Activated CD4-positive, alpha-beta T cell treated with anti-CD3 and anti-CD28 coated beads for 1 hour (primary cell): ENCODE measurements at regions not wholly inside any gene's neighbourhood (a gene's known extent, or its start where the extent isn't known, plus 50 kb on each side); places are given as distances from the start of the nearest gene placed in this dataset.
"Not testable (repeated sequence)": the region's sequence is repeated elsewhere in the genome, so short reads cannot be mapped to it uniquely, and the experiment has no call there.

Experiments
- DNase-seq: peaks from one replicate; pipeline ENCODE4 v3.0.0-alpha.2; 2020

- DNase-seq: no peak
Observed at GRCh38 chr3:101950985-101951733, 101.8 kb downstream of the NFKBIZ start.

GRCh38 chr3:101954361-101954760, 105.0 kb downstream of the NFKBIZ start:
- DNase-seq: no peak

- DNase-seq: no peak
Observed at GRCh38 chr3:101954936-101955335, 105.6 kb downstream of the NFKBIZ start.

- DNase-seq: no peak
Observed at GRCh38 chr3:101962055-101962454, 112.7 kb downstream of the NFKBIZ start.

- no peak for DNase-seq
Observed at GRCh38 chr3:101963902-101964362, 114.6 kb downstream of the NFKBIZ start.

- DNase-seq: no peak
Observed at GRCh38 chr3:101964861-101965260, 115.5 kb downstream of the NFKBIZ start.

GRCh38 chr3:101966226-101966625, 116.9 kb downstream of the NFKBIZ start:
- no peak for DNase-seq

GRCh38 chr3:101970212-101970611, 120.9 kb downstream of the NFKBIZ start:
- DNase-seq: no peak

GRCh38 chr3:101970905-101971304, 121.6 kb downstream of the NFKBIZ start:
- DNase-seq: no peak

- no peak for DNase-seq
Observed at GRCh38 chr3:101972430-101973162, 123.3 kb downstream of the NFKBIZ start.

GRCh38 chr3:101973163-101973505, 123.8 kb downstream of the NFKBIZ start:
- DNase-seq: no peak

GRCh38 chr3:101975415-101975814, 126.1 kb downstream of the NFKBIZ start:
- DNase-seq: not testable (repeated sequence)

- DNase-seq: no peak
Observed at GRCh38 chr3:101976473-101976872, 127.2 kb downstream of the NFKBIZ start.

GRCh38 chr3:101978348-101978747, 129.0 kb downstream of the NFKBIZ start:
- DNase-seq: no peak

GRCh38 chr3:101979033-101979432, 129.7 kb downstream of the NFKBIZ start:
- DNase-seq: no peak

GRCh38 chr3:101984356-101984755, 135.0 kb downstream of the NFKBIZ start:
- DNase-seq: no peak

- DNase-seq: no peak
Observed at GRCh38 chr3:101988596-101988995, 139.3 kb downstream of the NFKBIZ start.

GRCh38 chr3:101989578-101990200, 140.4 kb downstream of the NFKBIZ start:
- DNase-seq: no peak

GRCh38 chr3:101992863-101993262, 143.5 kb downstream of the NFKBIZ start:
- DNase-seq: no peak

- DNase-seq: no peak
Observed at GRCh38 chr3:101994386-101994785, 145.1 kb downstream of the NFKBIZ start.

- DNase-seq: no peak
Observed at GRCh38 chr3:101995371-101996046, 146.2 kb downstream of the NFKBIZ start.

GRCh38 chr3:101996832-101997231, 147.5 kb downstream of the NFKBIZ start:
- no peak for DNase-seq

- DNase-seq: no peak
Observed at GRCh38 chr3:101998256-101998926, 149.1 kb downstream of the NFKBIZ start.
